K562 (cell line): ENCODE measurements at regions not wholly inside any gene's neighbourhood (a gene's known extent, or its start where the extent isn't known, plus 50 kb on each side); places are given as distances from the start of the nearest gene placed in this dataset.
A peak's percentile ranks its signal among the peaks of the same experiment; 100 is the strongest.

ENCODE experiments used
- ATAC-seq: fragments of 200-7000 bp; cut with Tn5 transposase; 3 replicates; pipeline ENCODE4 v1.9.1; 2020; ENCODE audit warnings: moderate library complexity
- BruUV-seq: library from RNA; stranded (reverse); fragments of 400-500 nt; replicated peaks from 2 replicates; lab custom pipeline; 2021; lab: Mats Ljungman, UMichigan
- CTCF ChIA-PET: fragments of 300-600 bp; formaldehyde crosslinking; extraction: SDS; loops from one replicate; lab custom pipeline; 2021; ENCODE audit warnings: low intra/inter-chr PET ratio; lab: Yijun Ruan, JAX
- POLR2A ChIA-PET: fragments of 300-600, 350-650 bp; sonication (Branson Sonifier 250); formaldehyde crosslinking; extraction: SDS; loops from one replicate; lab custom pipeline; 2021; ENCODE audit warnings: antibody characterized with exemption, inconsistent platforms; lab: Yijun Ruan, JAX
- DNase-seq, 4 experiments: peaks; one replicate each; pipeline versions ENCODE4 v3.0.0 to v3.0.0-alpha.2; 2011 to 2018; ENCODE audit warnings: low spot score in 3 of 4, mixed read lengths in 3 of 4; ENCODE audit errors: extremely low read depth in 1 of 4
- FAIRE-seq: peaks from 2 replicates; lab custom pipeline; 2011; peaks lifted over from hg19 to GRCh38; lab: Jason Lieb, UNC
- H2AFZ ChIP-seq: 2 replicates; pipeline ENCODE4 v1.6.0; 2011; ENCODE audit warnings: low read depth, low read length, control low read depth, inconsistent platforms
- H3K27ac ChIP-seq: fragments of 200-600 bp; 3 replicates; pipeline ENCODE4 v1.8.0; 2011; ENCODE audit warnings: low read depth, mild to moderate bottlenecking, control low read depth, inconsistent platforms, low read length, moderate library complexity, mixed read lengths; ENCODE audit errors: extremely low read depth
- H3K27me3 ChIP-seq, 2 experiments: fragments of 300-600 bp in 1 of 2; 2 replicates in 1 of 2; 3 replicates in 1 of 2; pipeline versions ENCODE4 v1.6.0 to v1.8.0; 2011; ENCODE audit warnings: inconsistent platforms in 2 of 2, low read length in 2 of 2, mild to moderate bottlenecking in 1 of 2, mixed read lengths in 1 of 2, moderate library complexity in 1 of 2; ENCODE audit not compliant: control insufficient read depth in 2 of 2, insufficient read depth in 2 of 2
- H3K36me3 ChIP-seq: fragments of 300-600 bp; 3 replicates; pipeline ENCODE4 v1.8.0; 2011; ENCODE audit warnings: mild to moderate bottlenecking, low read length, inconsistent platforms; ENCODE audit not compliant: control insufficient read depth, insufficient read depth
- H3K4me1 ChIP-seq, 2 experiments: fragments of 200-600 bp in 1 of 2; replicated peaks in 1 of 2; 2 replicates in 1 of 2; 3 replicates in 1 of 2; pipeline versions ENCODE4 v1.5.1 to v1.8.0; 2011; ENCODE audit warnings: inconsistent platforms in 2 of 2, low read length in 2 of 2, mild to moderate bottlenecking in 1 of 2, mixed read lengths in 1 of 2, moderate library complexity in 1 of 2; ENCODE audit not compliant: control insufficient read depth in 2 of 2, insufficient read depth in 2 of 2
- H3K4me2 ChIP-seq: 2 replicates; pipeline ENCODE4 v1.6.1; 2011; ENCODE audit warnings: low read length, control low read depth, inconsistent platforms, mixed read lengths; ENCODE audit not compliant: insufficient read depth
- H3K4me3 ChIP-seq: fragments of 200-600 bp; sonication (generic), shearing (Covaris generic); 2 replicates; pipeline ENCODE4 v1.5.1; 2016; ENCODE audit warnings: control low read depth, inconsistent platforms
- H3K79me2 ChIP-seq: fragments of 200-600 bp; 3 replicates; pipeline ENCODE4 v1.8.0; 2011; ENCODE audit warnings: low read length, inconsistent platforms; ENCODE audit not compliant: control insufficient read depth, insufficient read depth
- H3K9ac ChIP-seq, 2 experiments: 2 replicates each; pipeline versions ENCODE4 v1.6.0 to v1.6.1; 2011; ENCODE audit warnings: low read depth in 2 of 2, low read length in 2 of 2, control low read depth in 1 of 2, inconsistent platforms in 1 of 2, mild to moderate bottlenecking in 1 of 2, mixed read lengths in 1 of 2; ENCODE audit not compliant: insufficient read depth in 1 of 2
- H3K9me1 ChIP-seq: one replicate; pipeline ENCODE4 v1.6.0; 2011; ENCODE audit warnings: inconsistent platforms, mild to moderate bottlenecking, low read length, moderate library complexity; ENCODE audit not compliant: control insufficient read depth, insufficient read depth
- H3K9me3 ChIP-seq: replicated peaks from 2 replicates; pipeline ENCODE4 v1.5.1; 2011; ENCODE audit warnings: low read depth, low read length, inconsistent platforms; ENCODE audit not compliant: control insufficient read depth, insufficient read depth
- H4K20me1 ChIP-seq: replicated peaks from 2 replicates; pipeline ENCODE4 v1.6.1; 2011; ENCODE audit warnings: low read length, inconsistent platforms, mixed read lengths; ENCODE audit not compliant: control insufficient read depth, insufficient read depth
- CTCF ChIP-seq, 3 experiments: IDR thresholded peaks in 2 of 3; conservative IDR thresholded peaks in 1 of 3; 2 replicates each; pipeline ENCODE4 v1.5.1; 2011 to 2012; ENCODE audit warnings: low read length in 3 of 3, mild to moderate bottlenecking in 3 of 3, control low read depth in 2 of 3, improper control_type of control experiment in 1 of 3, inconsistent platforms in 1 of 3, low read depth in 1 of 3, mixed read lengths in 1 of 3, moderate library complexity in 1 of 3; ENCODE audit not compliant: insufficient read depth in 2 of 3
- TFAM ChIP-seq: fragments of 250-450 bp; sonication (Bioruptor Pico); conservative IDR thresholded peaks from 2 replicates; pipeline ENCODE4 v1.5.0; 2021; ENCODE audit warnings: mild to moderate bottlenecking, moderate library complexity
- YBX1 ChIP-seq: fragments of 450-650 bp; IDR thresholded peaks from 2 replicates; pipeline ENCODE4 v1.7.1; 2016; ENCODE audit warnings: mild to moderate bottlenecking
- ZFP30 ChIP-seq: fragments of 250-450 bp; sonication (Bioruptor Pico); IDR thresholded peaks from 2 replicates; pipeline ENCODE4 v1.8.0; 2022; ENCODE audit warnings: moderate library complexity, mild to moderate bottlenecking, inconsistent platforms, borderline replicate concordance
- ZNF12 ChIP-seq: sonication (generic); formaldehyde crosslinking; IDR thresholded peaks from 2 replicates; pipeline ENCODE4 v1.4.0; 2020; ENCODE audit warnings: mild to moderate bottlenecking, missing genetic modification reagents
- ZNF318 ChIP-seq, 2 experiments: fragments of 450-650 bp; IDR thresholded peaks; 2 replicates each; pipeline ENCODE4 v1.6.1; 2016; ENCODE audit warnings: mild to moderate bottlenecking in 2 of 2, borderline replicate concordance in 1 of 2, low read depth in 1 of 2, moderate library complexity in 1 of 2
- WGBS: fragments of 100-300 bp; shearing (Covaris generic); methylation state at CpG from one replicate; pipeline ENCODE4 v1.1.6; 2016; ENCODE audit warnings: low coverage, mixed read lengths; ENCODE audit not compliant: insufficient coverage; ENCODE audit errors: missing lambda C conversion rate; 5-methylcytosine and 5-hydroxymethylcytosine counted together
- in situ Hi-C: fragments of 300-500 bp; cut with MboI; formaldehyde crosslinking; loops from 4 replicates; pipeline ENCODE4 v1.15.0; 2018; ENCODE audit warnings: inconsistent platforms, mixed read lengths
- intact Hi-C: fragments of 100-400 bp; cut with micrococcal nuclease; formaldehyde crosslinking; loops from 2 replicates; pipeline ENCODE4 v1.14.2; 2022

GRCh38 chr10:2992401-2993198 is 74.7 kb upstream of the PFKP start:
- DNase-seq (no peak), ATAC-seq (no peak), FAIRE-seq (no peak)
- H3K4me3 ChIP-seq: no peak overlapping the region
- POLR2A ChIA-PET: no interaction called here
- WGBS: under 1% methylated on average over 9 of the region's 10 CpGs
- no peaks in the 10 kb centered on the region for H3K9me1 ChIP-seq
- H3K36me3 ChIP-seq: no peaks in the 10 kb centered on the region
- H3K27me3 ChIP-seq: peaks cover 11 to 24% of the 10 kb centered on the region in 2 experiments; a peak in 4 of 5 replicates
- in situ Hi-C loops (no loop called here), intact Hi-C loops (no loop called here)
- H2AFZ ChIP-seq: no peak overlapping the region
- CTCF ChIA-PET: no interaction called here
- TF ChIP-seq YBX1 (no peak), ZNF12 (CRISPR knock-in tag) (no peak), ZFP30 (CRISPR knock-in tag) (no peak), TFAM (CRISPR knock-in tag) (no peak), CTCF (IDR thresholded peaks at IDR 0.05 in 2 of 3, conservative IDR thresholded peaks at IDR 0.05 in 1 of 3; ENCODE audit: insufficient read depth in 2 of 3, low read depth in 1 of 3, low read length in 3 of 3) (peak in 2 of 3 experiments; percentile 28 to 30; a peak in 2 of 6 replicates), ZNF318 (IDR thresholded peaks at IDR 0.05; ENCODE audit: borderline replicate concordance in 1 of 2, low read depth in 1 of 2) (no peak)
- H3K9ac ChIP-seq: no peak overlapping the region
- no TSS peak for BruUV-seq
- no peak overlapping the region for H3K4me2 ChIP-seq
- H3K4me1 ChIP-seq: no peaks in the 10 kb centered on the region
- H3K9me3 ChIP-seq: no peaks in the 10 kb centered on the region; the same call in 1 of the 2 replicates
- H3K27ac ChIP-seq: no peak overlapping the region
- no peaks in the 10 kb centered on the region for H3K79me2 ChIP-seq
- no peaks in the 10 kb centered on the region for H4K20me1 ChIP-seq
